CD14-positive monocyte (primary cell): ENCODE measurements at regions not wholly inside any gene's neighbourhood (a gene's known extent, or its start where the extent isn't known, plus 50 kb on each side); places are given as distances from the start of the nearest gene placed in this dataset.
A peak's percentile ranks its signal among the peaks of the same experiment; 100 is the strongest.

Experiments
- DNase-seq, 3 donors: peaks; one replicate each; pipeline ENCODE4 v3.0.0-alpha.2; 2011 to 2022
- H2AFZ ChIP-seq: 2 replicates; pipeline ENCODE4 v1.6.0; 2012; ENCODE audit warnings: mild to moderate bottlenecking, low read depth, low read length, inconsistent platforms; ENCODE audit not compliant: insufficient read depth, poor library complexity, severe bottlenecking
- H3K27ac ChIP-seq, 2 donors: 1 replicate in 1 of 2; 2 replicates in 1 of 2; pipeline ENCODE4 v1.5.1; 2012 to 2013; ENCODE audit warnings: low read length in 2 of 2, control low read depth in 1 of 2, inconsistent platforms in 1 of 2, low read depth in 1 of 2, mild to moderate bottlenecking in 1 of 2
- H3K27me3 ChIP-seq, 2 donors: one replicate each; pipeline versions ENCODE4 v1.6.0 to v1.6.1; 2011 to 2013; ENCODE audit warnings: low read length in 2 of 2; ENCODE audit not compliant: control insufficient read depth in 2 of 2, insufficient read depth in 2 of 2
- H3K36me3 ChIP-seq, 2 donors: replicated peaks in 1 of 2; 1 replicate in 1 of 2; 2 replicates in 1 of 2; pipeline versions ENCODE4 v1.5.1 to v1.6.1; 2012 to 2013; ENCODE audit warnings: low read length in 2 of 2, control low read depth in 1 of 2, inconsistent platforms in 1 of 2, mild to moderate bottlenecking in 1 of 2; ENCODE audit not compliant: insufficient read depth in 2 of 2, control insufficient read depth in 1 of 2
- H3K4me1 ChIP-seq, 2 donors: 1 replicate in 1 of 2; 2 replicates in 1 of 2; pipeline versions ENCODE4 v1.5.1 to v1.6.1; 2012 to 2013; ENCODE audit warnings: low read length in 2 of 2, control low read depth in 1 of 2, inconsistent platforms in 1 of 2, mild to moderate bottlenecking in 1 of 2, moderate library complexity in 1 of 2; ENCODE audit not compliant: insufficient read depth in 2 of 2, control insufficient read depth in 1 of 2
- H3K4me2 ChIP-seq: replicated peaks from 2 replicates; pipeline ENCODE3; 2012; ENCODE audit warnings: low read length, moderate library complexity, mild to moderate bottlenecking; ENCODE audit not compliant: poor library complexity, severe bottlenecking; ENCODE audit errors: extremely low read depth
- H3K4me3 ChIP-seq, 3 experiments: fragments of 200-600 bp in 1 of 3; sonication (generic) in 1 of 3; replicated peaks in 1 of 3; 1 replicate in 2 of 3; 2 replicates in 1 of 3; pipeline ENCODE4 v1.5.1; 2011 to 2013; ENCODE audit warnings: low read length in 3 of 3, mild to moderate bottlenecking in 3 of 3, control low read depth in 2 of 3, low read depth in 2 of 3, inconsistent platforms in 1 of 3, moderate library complexity in 1 of 3
- H3K79me2 ChIP-seq: 2 replicates; pipeline ENCODE4 v1.6.0; 2012; ENCODE audit warnings: mild to moderate bottlenecking, control low read depth, inconsistent platforms, low read length, moderate library complexity; ENCODE audit not compliant: insufficient read depth
- H3K9ac ChIP-seq: 2 replicates; pipeline ENCODE4 v1.6.0; 2017; ENCODE audit warnings: low read length, mild to moderate bottlenecking; ENCODE audit not compliant: insufficient read depth, poor library complexity, severe bottlenecking
- H3K9me3 ChIP-seq, 2 donors: replicated peaks in 1 of 2; 1 replicate in 1 of 2; 2 replicates in 1 of 2; pipeline versions ENCODE4 v1.5.1 to v1.6.1; 2012 to 2013; ENCODE audit warnings: low read length in 2 of 2, control low read depth in 1 of 2; ENCODE audit not compliant: control insufficient read depth in 1 of 2, insufficient read depth in 1 of 2
- H4K20me1 ChIP-seq: 2 replicates; pipeline ENCODE4 v1.6.0; 2012; ENCODE audit warnings: mild to moderate bottlenecking, low read length, control low read depth, moderate library complexity; ENCODE audit not compliant: insufficient read depth
- H3K27ac Mint-ChIP-seq, 7 donors: one replicate each; pipeline ENCODE4 v1.8.0; 2020; ENCODE audit warnings: mild to moderate bottlenecking in 7 of 7, mixed read lengths in 7 of 7, moderate library complexity in 6 of 7, inconsistent platforms in 2 of 7
- H3K27me3 Mint-ChIP-seq, 3 donors: one replicate each; pipeline ENCODE4 v1.8.0; 2021 to 2022; ENCODE audit warnings: low read depth in 3 of 3, mild to moderate bottlenecking in 3 of 3, mixed read lengths in 3 of 3, moderate library complexity in 3 of 3, inconsistent platforms in 1 of 3
- H3K36me3 Mint-ChIP-seq, 2 donors: one replicate each; pipeline ENCODE4 v1.8.0; 2020; ENCODE audit warnings: mixed read lengths in 2 of 2, inconsistent platforms in 1 of 2, mild to moderate bottlenecking in 1 of 2
- H3K4me1 Mint-ChIP-seq: one replicate; pipeline ENCODE4 v1.8.0; 2020; ENCODE audit warnings: mild to moderate bottlenecking, mixed read lengths
- H3K4me3 Mint-ChIP-seq, 2 donors: one replicate each; pipeline ENCODE4 v1.8.0; 2020; ENCODE audit warnings: mild to moderate bottlenecking in 2 of 2, mixed read lengths in 2 of 2, moderate library complexity in 1 of 2
- H3K9me3 Mint-ChIP-seq, 7 donors: one replicate each; pipeline ENCODE4 v1.8.0; 2020 to 2022; ENCODE audit warnings: mixed read lengths in 7 of 7, mild to moderate bottlenecking in 6 of 7, moderate library complexity in 6 of 7, inconsistent platforms in 2 of 7
- CTCF ChIP-seq: fragments of 200-600 bp; IDR thresholded peaks from one replicate; pipeline ENCODE4 v1.8.0; 2022; ENCODE audit warnings: antibody characterized with exemption, mild to moderate bottlenecking
- WGBS: methylation state at CpG from one replicate; pipeline ENCODE4 v1.1.5; 2013; ENCODE audit warnings: missing lambda C conversion rate; ENCODE audit not compliant: insufficient coverage; 5-methylcytosine and 5-hydroxymethylcytosine counted together
- intact Hi-C, 2 donors: fragments of 100-400 bp; cut with micrococcal nuclease; formaldehyde crosslinking; loops; one replicate each; pipeline versions ENCODE4 v1.15.0 to v1.15.1; 2023

DNA sequence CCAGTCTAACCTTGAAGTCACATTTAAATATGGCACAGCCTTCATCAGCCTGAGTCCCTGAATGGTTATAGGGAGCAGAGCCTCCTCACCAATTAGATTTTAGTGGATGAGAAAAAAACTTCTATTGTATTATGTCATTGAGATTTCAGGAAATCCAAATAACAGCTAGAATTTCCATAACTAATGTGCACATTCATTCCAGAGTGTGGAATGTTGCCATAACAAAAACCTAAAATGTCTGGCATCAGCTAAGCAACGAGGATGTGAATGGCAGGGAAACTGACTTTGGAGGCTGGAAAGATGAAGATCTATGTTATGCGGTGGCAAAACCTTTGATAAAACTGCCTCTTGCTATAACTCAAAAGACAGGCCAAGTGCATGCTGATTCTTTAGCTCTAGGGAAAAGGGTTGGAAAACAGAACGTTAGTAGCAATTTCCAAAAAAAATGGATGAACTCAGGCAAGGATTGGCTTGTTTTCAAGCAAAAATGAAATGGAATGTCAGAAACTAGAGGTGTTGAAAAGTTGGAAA, 91.3 kb upstream of the NFIB start:
- no peak overlapping the region for H3K9ac ChIP-seq
- no peak overlapping the region for H3K27ac Mint-ChIP-seq
- H2AFZ ChIP-seq = no peak overlapping the region
- H3K36me3 ChIP-seq = no peaks in the 10 kb centered on the region
- H4K20me1 ChIP-seq = no peaks in the 10 kb centered on the region
- no peak overlapping the region for H3K27ac ChIP-seq
- no peaks in the 10 kb centered on the region for H3K79me2 ChIP-seq
- H3K4me2 ChIP-seq = no peak overlapping the region
- H3K4me1 Mint-ChIP-seq = no peaks in the 10 kb centered on the region
- intact Hi-C loops = no loop called here
- H3K9me3 Mint-ChIP-seq = peaks cover 0 to 2% (median 0%) of the 10 kb centered on the region in 7 donors
- H3K4me3 Mint-ChIP-seq = no peak overlapping the region
- H3K9me3 ChIP-seq = no peaks in the 10 kb centered on the region
- no peak for TF ChIP-seq CTCF
- 95% methylated on average over 2 of the region's 3 CpGs for WGBS
- H3K4me3 ChIP-seq = no peak overlapping the region
- no peaks in the 10 kb centered on the region for H3K4me1 ChIP-seq
- H3K27me3 Mint-ChIP-seq = peaks cover 0 to 4% (median 2%) of the 10 kb centered on the region in 3 donors
- no peaks in the 10 kb centered on the region for H3K27me3 ChIP-seq
- H3K36me3 Mint-ChIP-seq = no peaks in the 10 kb centered on the region
- no peak for DNase-seq

DNA sequence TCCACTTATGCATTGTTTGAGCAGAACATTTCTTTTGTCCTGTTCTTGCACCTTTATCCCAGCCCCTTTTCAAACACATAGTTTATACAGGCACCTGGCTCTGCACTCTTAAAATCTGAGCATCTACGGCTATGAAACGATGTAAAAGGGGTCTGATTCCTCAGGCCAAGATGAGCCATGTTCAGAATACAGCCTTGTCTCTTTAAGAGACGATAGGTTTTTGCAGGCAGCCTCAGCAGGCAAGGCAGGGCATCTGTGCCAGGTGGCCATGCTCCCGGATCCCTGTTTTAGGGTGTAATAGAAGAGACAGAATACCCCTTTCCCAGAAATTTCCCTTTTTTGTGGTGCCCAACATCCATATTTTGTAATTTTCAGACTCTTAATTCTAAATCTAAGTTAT, 89.1 kb upstream of the NFIB start:
- Histone ChIP-seq H3K9me3 (no peaks in the 10 kb centered on the region), H3K4me1 (no peaks in the 10 kb centered on the region), H3K4me3 (no peak overlapping the region), H4K20me1 (no peaks in the 10 kb centered on the region), H3K9ac (no peak overlapping the region), H2AFZ (no peak overlapping the region), H3K79me2 (no peaks in the 10 kb centered on the region), H3K27me3 (no peaks in the 10 kb centered on the region), H3K27ac (no peak overlapping the region), H3K36me3 (no peaks in the 10 kb centered on the region), H3K4me2 (no peak overlapping the region)
- no peak for DNase-seq
- Mint-ChIP-seq H3K9me3 (peaks cover 0 to 2% (median 0%) of the 10 kb centered on the region in 7 donors), H3K36me3 (no peaks in the 10 kb centered on the region), H3K27ac (peak overlapping the region in 1 of 7 donors; percentile 41), H3K27me3 (peaks cover 0 to 2% (median 0%) of the 10 kb centered on the region in 3 donors), H3K4me3 (no peak overlapping the region), H3K4me1 (no peaks in the 10 kb centered on the region)
- 90% methylated on average over 2 of the region's 4 CpGs for WGBS
- TF ChIP-seq CTCF = no peak
- intact Hi-C loops = no loop called here
